A549 (cell line): ENCODE measurements at regions not wholly inside any gene's neighbourhood (a gene's known extent, or its start where the extent isn't known, plus 50 kb on each side); places are given as distances from the start of the nearest gene placed in this dataset.

Source experiments
- ATAC-seq, 2 experiments: fragments of 200-7000 bp in 1 of 2; fragments of >200 bp in 1 of 2; cut with Nextera tagmentation in 1 of 2; cut with Tn5 transposase in 1 of 2; 3 replicates each; pipeline versions ENCODE4 v1.8.0 to v1.9.1; 2018 to 2020; ENCODE audit warnings: mild to moderate bottlenecking in 1 of 2, moderate library complexity in 1 of 2
- CTCF ChIA-PET: fragments of 300-600 bp; sonication (Branson Sonifier 250); formaldehyde crosslinking; extraction: SDS; loops from one replicate; lab custom pipeline; 2021; ENCODE audit warnings: antibody characterized with exemption, inconsistent platforms; lab: Yijun Ruan, JAX
- POLR2A ChIA-PET: fragments of 350-600 bp; formaldehyde crosslinking; extraction: SDS; loops from one replicate; lab custom pipeline; 2021; ENCODE audit warnings: antibody characterized with exemption, inconsistent platforms; lab: Yijun Ruan, JAX
- DNase-seq, 2 experiments: peaks; one replicate each; pipeline versions ENCODE4 v3.0.0 to v3.0.0-alpha.2; 2011 to 2016; ENCODE audit warnings: low read depth in 1 of 2, low spot score in 1 of 2
- FAIRE-seq: peaks from 2 replicates; lab custom pipeline; 2011; peaks lifted over from hg19 to GRCh38; lab: Jason Lieb, UNC
- H3K27ac ChIP-seq, 2 experiments: fragments of >200 bp; sonication (Bioruptor Twin); formaldehyde crosslinking; 3 replicates each; pipeline ENCODE4 v1.5.1; 2016 to 2017
- H3K4me1 ChIP-seq: fragments of >200 bp; sonication (Bioruptor Twin); formaldehyde crosslinking; 3 replicates; pipeline ENCODE4 v1.6.1; 2016
- H3K4me2 ChIP-seq: fragments of >200 bp; sonication (Bioruptor Twin); formaldehyde crosslinking; 3 replicates; pipeline ENCODE4 v1.6.1; 2016
- H3K4me3 ChIP-seq: fragments of >200 bp; sonication (Bioruptor Twin); formaldehyde crosslinking; 3 replicates; pipeline ENCODE4 v1.5.1; 2016
- H3K9me3 ChIP-seq: fragments of >200 bp; sonication (Bioruptor Twin); formaldehyde crosslinking; 3 replicates; pipeline ENCODE4 v1.6.1; 2016
- EP300 ChIP-seq, 2 experiments: fragments of >200 bp; sonication (Bioruptor Twin); formaldehyde crosslinking; IDR thresholded peaks; 2 replicates in 1 of 2; 3 replicates in 1 of 2; pipeline ENCODE4 v1.6.1; 2016 to 2017
- HMGXB4 ChIP-seq: fragments of 250-450 bp; sonication (Bioruptor Pico); IDR thresholded peaks from 2 replicates; pipeline ENCODE4 v1.5.0; 2021; ENCODE audit warnings: mild to moderate bottlenecking, moderate library complexity, borderline replicate concordance
- HOXB5 ChIP-seq: fragments of 250-450 bp; sonication (Bioruptor Pico); IDR thresholded peaks from 2 replicates; pipeline ENCODE4 v1.5.0; 2020; ENCODE audit warnings: mild to moderate bottlenecking, moderate library complexity
- JUN ChIP-seq, 2 experiments: fragments of >200 bp; sonication (Bioruptor Twin); formaldehyde crosslinking; IDR thresholded peaks; 2 replicates in 1 of 2; 3 replicates in 1 of 2; pipeline ENCODE4 v1.6.1; 2016 to 2017
- KDM1A ChIP-seq: fragments of 200-600 bp; sonication (generic); IDR thresholded peaks from 2 replicates; pipeline ENCODE4 v1.6.1; 2016; ENCODE audit warnings: low read depth, mild to moderate bottlenecking
- MAFK ChIP-seq: fragments of 450-650 bp; IDR thresholded peaks from 2 replicates; pipeline ENCODE4 v1.6.1; 2014; ENCODE audit not compliant: partially characterized antibody
- NFE2L2 ChIP-seq: fragments of 150-350 bp; conservative IDR thresholded peaks from 2 replicates; pipeline ENCODE4 v1.6.1; 2014; ENCODE audit warnings: low read length
- NR3C1 ChIP-seq: fragments of >200 bp; sonication (Bioruptor Twin); formaldehyde crosslinking; IDR thresholded peaks from 3 replicates; pipeline ENCODE4 v1.6.1; 2017
- PHF8 ChIP-seq: fragments of 200-600 bp; sonication (generic); IDR thresholded peaks from 2 replicates; pipeline ENCODE4 v1.6.1; 2016; ENCODE audit warnings: low read depth, mild to moderate bottlenecking, antibody characterized with exemption, moderate library complexity, borderline replicate concordance
- RAD21 ChIP-seq, 2 experiments: fragments of >200 bp in 1 of 2; sonication (Bioruptor Twin) in 1 of 2; formaldehyde crosslinking in 1 of 2; IDR thresholded peaks in 1 of 2; conservative IDR thresholded peaks in 1 of 2; 2 replicates in 1 of 2; 3 replicates in 1 of 2; pipeline ENCODE4 v1.6.1; 2012 to 2018; ENCODE audit warnings: inconsistent platforms in 1 of 2
- RFX5 ChIP-seq: fragments of 450-650 bp; IDR thresholded peaks from 2 replicates; pipeline ENCODE4 v1.7.1; 2014; ENCODE audit warnings: antibody characterized with exemption, mild to moderate bottlenecking, moderate library complexity
- RNF2 ChIP-seq: fragments of 200-600 bp; sonication (generic); IDR thresholded peaks from 2 replicates; pipeline ENCODE4 v1.6.1; 2016; ENCODE audit warnings: low read depth, mild to moderate bottlenecking, antibody characterized with exemption, moderate library complexity, borderline replicate concordance
- SMC3 ChIP-seq: fragments of >200 bp; sonication (Bioruptor Twin); formaldehyde crosslinking; IDR thresholded peaks from 3 replicates; pipeline ENCODE4 v1.6.1; 2018; ENCODE audit warnings: inconsistent platforms
- SREBF2 ChIP-seq: fragments of 450-650 bp; IDR thresholded peaks from 2 replicates; pipeline ENCODE4 v1.6.1; 2014; ENCODE audit warnings: mild to moderate bottlenecking, moderate library complexity
- ZC3H11A ChIP-seq: fragments of 450-650 bp; IDR thresholded peaks from 2 replicates; pipeline ENCODE4 v1.6.1; 2014; ENCODE audit warnings: antibody characterized with exemption, mild to moderate bottlenecking
- ZNF302 ChIP-seq: fragments of 250-450 bp; sonication (Bioruptor Pico); IDR thresholded peaks from 2 replicates; pipeline ENCODE4 v1.9.0; 2021; ENCODE audit warnings: inconsistent platforms, mild to moderate bottlenecking, moderate library complexity
- WGBS: methylation state at CpG from one replicate; pipeline ENCODE4 v1.1.6; 2017; ENCODE audit errors: missing lambda C conversion rate; 5-methylcytosine and 5-hydroxymethylcytosine counted together
- TF ChIP-seq, protein P1 (sequence below): fragments of >200 bp; sonication (Bioruptor Twin); formaldehyde crosslinking; IDR thresholded peaks from 3 replicates; pipeline ENCODE4 v1.5.1; 2016
- TF ChIP-seq, protein P2 (sequence below): fragments of 150-350 bp; IDR thresholded peaks from 2 replicates; pipeline ENCODE4 v1.6.1; 2014; ENCODE audit warnings: low read depth, mild to moderate bottlenecking, low read length
- TF ChIP-seq, protein P3 (sequence below): fragments of >200 bp; sonication (Bioruptor Twin); formaldehyde crosslinking; IDR thresholded peaks from 2 replicates; pipeline ENCODE4 v1.6.1; 2016
- TF ChIP-seq, protein P4 (sequence below): fragments of 200-600 bp; sonication (generic); IDR thresholded peaks from 2 replicates; pipeline ENCODE4 v1.6.1; 2016; ENCODE audit warnings: antibody characterized with exemption, mild to moderate bottlenecking, moderate library complexity

DNA sequence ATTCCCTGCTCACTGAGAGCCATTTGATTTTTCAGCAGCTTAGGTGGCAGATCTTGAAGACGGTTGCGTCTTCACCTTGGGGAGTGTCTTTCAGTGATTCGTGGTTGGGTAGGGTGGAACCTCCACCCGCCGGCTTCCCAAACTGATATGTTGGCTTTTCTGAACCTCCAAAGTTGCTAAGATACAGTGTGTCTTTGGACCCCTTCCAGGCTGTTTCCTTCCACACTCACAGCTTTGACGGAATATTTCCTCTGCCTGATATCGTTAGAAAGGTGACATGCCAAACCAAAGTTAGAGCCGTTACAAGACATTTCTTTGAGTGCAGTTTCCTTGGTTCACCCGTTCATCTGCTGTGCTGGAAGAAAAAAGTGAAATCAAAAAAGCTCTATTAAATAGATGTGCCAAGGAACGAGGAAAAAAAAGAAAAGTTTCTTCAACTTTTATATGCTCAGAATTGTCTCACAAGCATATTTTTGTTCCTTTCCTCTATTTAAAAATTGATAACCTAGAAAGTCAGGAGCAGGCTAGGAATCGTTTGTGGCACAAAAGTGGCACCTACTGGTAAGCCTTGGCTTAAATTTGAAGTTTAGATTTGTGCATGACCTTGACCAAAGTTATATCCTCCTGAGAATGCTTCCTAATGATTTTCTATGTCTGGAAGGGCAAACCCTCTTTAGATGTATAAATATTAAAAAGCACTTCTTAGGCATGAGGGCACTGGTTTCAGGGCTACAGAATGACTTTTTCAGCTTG lies 270.7 kb upstream of the WWC1 start:
- ChIA-PET POLR2A (no interaction called here), CTCF (interaction anchor here (0.6 to 1.4 kb wide), 5 partner anchors 8 to 1196 kb away, joined by 3 to 5 read pairs (median 4); no protein-coding TSS in a partner anchor)
- ATAC-seq (peak in 1 of 2 experiments; percentile 45; a peak in 1 of 6 replicates), DNase-seq (no peak), FAIRE-seq (no peak)
- Histone ChIP-seq H3K27ac (no peak overlapping the region), H3K9me3 (no peaks in the 10 kb centered on the region), H3K4me3 (no peak overlapping the region), H3K4me2 (no peak overlapping the region), H3K4me1 (no peaks in the 10 kb centered on the region)
- TF ChIP-seq MAFK (no peak), ZC3H11A (no peak), RFX5 (no peak), RAD21 (conservative IDR thresholded peaks at IDR 0.05 in 1 of 2, IDR thresholded peaks at IDR 0.05 in 1 of 2) (peak; percentile 54 to 64), SMC3 (peak; percentile 53; the same call in 2 of the 3 replicates), RNF2 (no peak)
- TF ChIP-seq, protein P1, sequence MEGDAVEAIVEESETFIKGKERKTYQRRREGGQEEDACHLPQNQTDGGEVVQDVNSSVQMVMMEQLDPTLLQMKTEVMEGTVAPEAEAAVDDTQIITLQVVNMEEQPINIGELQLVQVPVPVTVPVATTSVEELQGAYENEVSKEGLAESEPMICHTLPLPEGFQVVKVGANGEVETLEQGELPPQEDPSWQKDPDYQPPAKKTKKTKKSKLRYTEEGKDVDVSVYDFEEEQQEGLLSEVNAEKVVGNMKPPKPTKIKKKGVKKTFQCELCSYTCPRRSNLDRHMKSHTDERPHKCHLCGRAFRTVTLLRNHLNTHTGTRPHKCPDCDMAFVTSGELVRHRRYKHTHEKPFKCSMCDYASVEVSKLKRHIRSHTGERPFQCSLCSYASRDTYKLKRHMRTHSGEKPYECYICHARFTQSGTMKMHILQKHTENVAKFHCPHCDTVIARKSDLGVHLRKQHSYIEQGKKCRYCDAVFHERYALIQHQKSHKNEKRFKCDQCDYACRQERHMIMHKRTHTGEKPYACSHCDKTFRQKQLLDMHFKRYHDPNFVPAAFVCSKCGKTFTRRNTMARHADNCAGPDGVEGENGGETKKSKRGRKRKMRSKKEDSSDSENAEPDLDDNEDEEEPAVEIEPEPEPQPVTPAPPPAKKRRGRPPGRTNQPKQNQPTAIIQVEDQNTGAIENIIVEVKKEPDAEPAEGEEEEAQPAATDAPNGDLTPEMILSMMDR, result peak; percentile 51
- TF ChIP-seq, protein P2, sequence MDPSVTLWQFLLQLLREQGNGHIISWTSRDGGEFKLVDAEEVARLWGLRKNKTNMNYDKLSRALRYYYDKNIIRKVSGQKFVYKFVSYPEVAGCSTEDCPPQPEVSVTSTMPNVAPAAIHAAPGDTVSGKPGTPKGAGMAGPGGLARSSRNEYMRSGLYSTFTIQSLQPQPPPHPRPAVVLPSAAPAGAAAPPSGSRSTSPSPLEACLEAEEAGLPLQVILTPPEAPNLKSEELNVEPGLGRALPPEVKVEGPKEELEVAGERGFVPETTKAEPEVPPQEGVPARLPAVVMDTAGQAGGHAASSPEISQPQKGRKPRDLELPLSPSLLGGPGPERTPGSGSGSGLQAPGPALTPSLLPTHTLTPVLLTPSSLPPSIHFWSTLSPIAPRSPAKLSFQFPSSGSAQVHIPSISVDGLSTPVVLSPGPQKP, result no peak
- 24% methylated on average over 11 of the region's 11 CpGs for WGBS

- Histone ChIP-seq H3K9me3 (no peaks in the 10 kb centered on the region), H3K4me2 (no peak overlapping the region), H3K27ac (no peak overlapping the region), H3K4me3 (no peak overlapping the region), H3K4me1 (no peaks in the 10 kb centered on the region)
- ATAC-seq (no peak), FAIRE-seq (no peak), DNase-seq (no peak)
- TF ChIP-seq JUN (IDR thresholded peaks at IDR 0.05) (no peak), KDM1A (no peak), MAFK (no peak), ZNF302 (no peak), EP300 (IDR thresholded peaks at IDR 0.05) (no peak)
- TF ChIP-seq, protein P3, sequence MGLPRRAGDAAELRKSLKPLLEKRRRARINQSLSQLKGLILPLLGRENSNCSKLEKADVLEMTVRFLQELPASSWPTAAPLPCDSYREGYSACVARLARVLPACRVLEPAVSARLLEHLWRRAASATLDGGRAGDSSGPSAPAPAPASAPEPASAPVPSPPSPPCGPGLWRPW, result no peak
- 23% methylated on average over 16 of the region's 16 CpGs for WGBS
- CTCF ChIA-PET, result interaction anchor here (0.6 kb wide), 1 partner anchor 440 kb away, joined by 3 read pairs; no protein-coding TSS in a partner anchor
- POLR2A ChIA-PET, result no interaction called here
These were observed 268.8 kb upstream of the WWC1 start for GRCh38 chr5:168022446-168023169.

- no peak for FAIRE-seq
- no peak overlapping the region for H3K27ac ChIP-seq
- DNase-seq, result no peak
- 23% methylated on average over 10 of the region's 15 CpGs for WGBS
- TF ChIP-seq HOXB5 (CRISPR knock-in tag) (no peak), NFE2L2 (no peak), SMC3 (no peak), NR3C1 (no peak), HMGXB4 (no peak), SREBF2 (no peak), PHF8 (no peak), RAD21 (conservative IDR thresholded peaks at IDR 0.05 in 1 of 2, IDR thresholded peaks at IDR 0.05 in 1 of 2) (no peak)
- TF ChIP-seq, protein P4, sequence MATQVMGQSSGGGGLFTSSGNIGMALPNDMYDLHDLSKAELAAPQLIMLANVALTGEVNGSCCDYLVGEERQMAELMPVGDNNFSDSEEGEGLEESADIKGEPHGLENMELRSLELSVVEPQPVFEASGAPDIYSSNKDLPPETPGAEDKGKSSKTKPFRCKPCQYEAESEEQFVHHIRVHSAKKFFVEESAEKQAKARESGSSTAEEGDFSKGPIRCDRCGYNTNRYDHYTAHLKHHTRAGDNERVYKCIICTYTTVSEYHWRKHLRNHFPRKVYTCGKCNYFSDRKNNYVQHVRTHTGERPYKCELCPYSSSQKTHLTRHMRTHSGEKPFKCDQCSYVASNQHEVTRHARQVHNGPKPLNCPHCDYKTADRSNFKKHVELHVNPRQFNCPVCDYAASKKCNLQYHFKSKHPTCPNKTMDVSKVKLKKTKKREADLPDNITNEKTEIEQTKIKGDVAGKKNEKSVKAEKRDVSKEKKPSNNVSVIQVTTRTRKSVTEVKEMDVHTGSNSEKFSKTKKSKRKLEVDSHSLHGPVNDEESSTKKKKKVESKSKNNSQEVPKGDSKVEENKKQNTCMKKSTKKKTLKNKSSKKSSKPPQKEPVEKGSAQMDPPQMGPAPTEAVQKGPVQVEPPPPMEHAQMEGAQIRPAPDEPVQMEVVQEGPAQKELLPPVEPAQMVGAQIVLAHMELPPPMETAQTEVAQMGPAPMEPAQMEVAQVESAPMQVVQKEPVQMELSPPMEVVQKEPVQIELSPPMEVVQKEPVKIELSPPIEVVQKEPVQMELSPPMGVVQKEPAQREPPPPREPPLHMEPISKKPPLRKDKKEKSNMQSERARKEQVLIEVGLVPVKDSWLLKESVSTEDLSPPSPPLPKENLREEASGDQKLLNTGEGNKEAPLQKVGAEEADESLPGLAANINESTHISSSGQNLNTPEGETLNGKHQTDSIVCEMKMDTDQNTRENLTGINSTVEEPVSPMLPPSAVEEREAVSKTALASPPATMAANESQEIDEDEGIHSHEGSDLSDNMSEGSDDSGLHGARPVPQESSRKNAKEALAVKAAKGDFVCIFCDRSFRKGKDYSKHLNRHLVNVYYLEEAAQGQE, result no peak
- TF ChIP-seq, protein P3, result no peak
- TF ChIP-seq, all 56 proteins: peak for 0
- POLR2A ChIA-PET, result no interaction called here
- no peaks in the 10 kb centered on the region for H3K9me3 ChIP-seq
- CTCF ChIA-PET, result interaction anchor here (0.6 to 1.2 kb wide), 2 partner anchors 15 to 441 kb away, joined by 3 to 4 read pairs; no protein-coding TSS in a partner anchor
- H3K4me3 ChIP-seq, result no peak overlapping the region
- H3K4me2 ChIP-seq, result no peak overlapping the region
- ATAC-seq, result no peak
- no peaks in the 10 kb centered on the region for H3K4me1 ChIP-seq
These were observed 268.3 kb upstream of the WWC1 start for GRCh38 chr5:168023191-168023590.
